OCI-LY1 (cell line): ENCODE measurements at regions not wholly inside any gene's neighbourhood (a gene's known extent, or its start where the extent isn't known, plus 50 kb on each side); places are given as distances from the start of the nearest gene placed in this dataset.

Experiments used
- EZH2 ChIP-seq: fragments of 200-600 bp; sonication (generic), shearing (Covaris generic); IDR thresholded peaks from 2 replicates; pipeline ENCODE4 v1.8.0; 2017; ENCODE audit warnings: borderline replicate concordance, mixed run types, mild to moderate bottlenecking, antibody characterized with exemption, low read length, moderate library complexity, mixed read lengths
- TF ChIP-seq, protein P1 (sequence below): fragments of 200-600 bp; sonication (generic), shearing (Covaris generic); IDR thresholded peaks from 2 replicates; pipeline ENCODE4 v1.5.1; 2017; ENCODE audit warnings: mild to moderate bottlenecking, antibody characterized with exemption, low read length, moderate library complexity, mixed read lengths

DNA sequence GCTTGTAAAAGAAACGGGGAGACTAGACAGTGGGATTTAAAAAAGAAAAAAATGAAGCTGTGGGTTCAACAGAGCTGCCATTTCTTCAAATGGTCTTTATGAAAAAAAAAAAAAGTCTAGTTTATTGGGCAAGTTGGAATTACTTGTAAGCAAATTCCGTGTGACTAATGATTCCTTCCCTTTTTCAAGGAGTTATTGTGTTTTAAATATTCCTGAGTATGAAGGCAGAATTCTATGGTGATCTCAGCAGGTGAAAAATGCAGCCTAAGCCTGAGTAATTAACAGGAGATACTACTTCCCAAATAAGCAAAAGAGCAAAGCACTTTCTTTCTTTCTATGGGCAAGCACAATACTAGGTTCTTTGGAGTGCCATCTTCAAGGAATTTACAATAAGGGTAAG is 481.9 kb downstream of the ZNF608 start:
- TF ChIP-seq, protein P1, sequence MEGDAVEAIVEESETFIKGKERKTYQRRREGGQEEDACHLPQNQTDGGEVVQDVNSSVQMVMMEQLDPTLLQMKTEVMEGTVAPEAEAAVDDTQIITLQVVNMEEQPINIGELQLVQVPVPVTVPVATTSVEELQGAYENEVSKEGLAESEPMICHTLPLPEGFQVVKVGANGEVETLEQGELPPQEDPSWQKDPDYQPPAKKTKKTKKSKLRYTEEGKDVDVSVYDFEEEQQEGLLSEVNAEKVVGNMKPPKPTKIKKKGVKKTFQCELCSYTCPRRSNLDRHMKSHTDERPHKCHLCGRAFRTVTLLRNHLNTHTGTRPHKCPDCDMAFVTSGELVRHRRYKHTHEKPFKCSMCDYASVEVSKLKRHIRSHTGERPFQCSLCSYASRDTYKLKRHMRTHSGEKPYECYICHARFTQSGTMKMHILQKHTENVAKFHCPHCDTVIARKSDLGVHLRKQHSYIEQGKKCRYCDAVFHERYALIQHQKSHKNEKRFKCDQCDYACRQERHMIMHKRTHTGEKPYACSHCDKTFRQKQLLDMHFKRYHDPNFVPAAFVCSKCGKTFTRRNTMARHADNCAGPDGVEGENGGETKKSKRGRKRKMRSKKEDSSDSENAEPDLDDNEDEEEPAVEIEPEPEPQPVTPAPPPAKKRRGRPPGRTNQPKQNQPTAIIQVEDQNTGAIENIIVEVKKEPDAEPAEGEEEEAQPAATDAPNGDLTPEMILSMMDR, result no peak
- no peak for TF ChIP-seq EZH2
